GM23248 (cell line): ENCODE measurements at regions not wholly inside any gene's neighbourhood (a gene's known extent, or its start where the extent isn't known, plus 50 kb on each side); places are given as distances from the start of the nearest gene placed in this dataset.

Experiments used
- EZH2 ChIP-seq: fragments of 200-600 bp; sonication (generic); IDR thresholded peaks from 2 replicates; pipeline ENCODE4 v1.6.1; 2018; ENCODE audit warnings: antibody characterized with exemption, mild to moderate bottlenecking; ENCODE audit not compliant: insufficient read depth, poor library complexity, severe bottlenecking
- EZH2phosphoT487 ChIP-seq: fragments of 200-600 bp; sonication (generic); IDR thresholded peaks from 2 replicates; pipeline ENCODE4 v1.6.1; 2018; ENCODE audit warnings: antibody characterized with exemption, moderate library complexity, mild to moderate bottlenecking, low read depth; ENCODE audit not compliant: insufficient read depth

DNA sequence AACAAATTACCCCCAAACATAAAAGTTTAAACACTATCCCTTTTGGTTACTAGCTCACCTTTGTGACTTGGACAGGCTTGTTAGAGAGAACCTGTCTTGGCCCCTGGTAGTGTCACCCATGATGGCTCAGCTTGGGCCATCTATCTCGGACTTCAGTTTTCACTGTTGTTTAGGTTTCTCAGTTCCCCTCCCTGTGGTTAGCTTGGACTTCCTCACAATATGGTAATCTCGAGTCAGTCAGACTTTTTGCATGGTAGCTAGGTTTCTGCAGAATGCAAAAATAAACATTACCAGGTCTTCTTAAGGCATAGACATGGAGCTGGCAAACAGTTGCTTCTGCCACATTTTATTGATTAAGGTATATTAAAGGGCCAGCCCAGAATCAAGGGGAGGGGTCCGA is 324.3 kb upstream of the RORB start:
- TF ChIP-seq EZH2phosphoT487 = no peak
- TF ChIP-seq EZH2 = no peak
